HG03439 (cell line): ENCODE measurements at regions not wholly inside any gene's neighbourhood (a gene's known extent, or its start where the extent isn't known, plus 50 kb on each side); places are given as distances from the start of the nearest gene placed in this dataset.

ENCODE experiments used
- ATAC-seq: cut with Tn5 transposase; IDR thresholded peaks from one replicate; pipeline ENCODE4 v1.9.1; 2021; ENCODE audit warnings: mild to moderate bottlenecking, moderate library complexity; ENCODE audit not compliant: unreplicated experiment

- no peak for ATAC-seq
Measured at GRCh38 chr1:229047840-229048620, 222.9 kb upstream of the RAB4A start.

- ATAC-seq, result no peak
Measured at GRCh38 chr1:229048896-229049295, 222.0 kb upstream of the RAB4A start.

GRCh38 chr1:229056046-229056445 is 214.9 kb upstream of the RAB4A start:
- ATAC-seq, result no peak

GRCh38 chr1:229058111-229058561 is 212.8 kb upstream of the RAB4A start:
- no peak for ATAC-seq

GRCh38 chr1:229058729-229059128 is 212.2 kb upstream of the RAB4A start:
- no peak for ATAC-seq

GRCh38 chr1:229059671-229060539 is 211.0 kb upstream of the RAB4A start:
- no peak for ATAC-seq

GRCh38 chr1:229062135-229062534 is 208.8 kb upstream of the RAB4A start:
- no peak for ATAC-seq

- no peak for ATAC-seq
Measured at GRCh38 chr1:229063154-229063773, 207.6 kb upstream of the RAB4A start.

GRCh38 chr1:229064320-229065168 is 206.4 kb upstream of the RAB4A start:
- no peak for ATAC-seq

- ATAC-seq, result no peak
Measured at GRCh38 chr1:229065613-229066012, 205.3 kb upstream of the RAB4A start.

GRCh38 chr1:229066591-229066990 is 204.3 kb upstream of the RAB4A start:
- no peak for ATAC-seq

GRCh38 chr1:229067546-229067945 is 203.4 kb upstream of the RAB4A start:
- no peak for ATAC-seq

GRCh38 chr1:229068270-229068987 is 202.5 kb upstream of the RAB4A start:
- ATAC-seq, result no peak

GRCh38 chr1:229069176-229069575 is 201.7 kb upstream of the RAB4A start:
- no peak for ATAC-seq

GRCh38 chr1:229070168-229070567 is 200.7 kb upstream of the RAB4A start:
- no peak for ATAC-seq

GRCh38 chr1:229073251-229073650 is 197.7 kb upstream of the RAB4A start:
- no peak for ATAC-seq

GRCh38 chr1:229075217-229075616 is 195.7 kb upstream of the RAB4A start:
- ATAC-seq, result no peak

GRCh38 chr1:229075716-229076115 is 195.2 kb upstream of the RAB4A start:
- no peak for ATAC-seq

GRCh38 chr1:229076195-229076594 is 194.7 kb upstream of the RAB4A start:
- ATAC-seq, result no peak

GRCh38 chr1:229079016-229079595 is 191.8 kb upstream of the RAB4A start:
- no peak for ATAC-seq
